ENCODE measurements at regions not wholly inside any gene's neighbourhood (a gene's known extent, or its start where the extent isn't known, plus 50 kb on each side); places are given as distances from the start of the nearest gene placed in this dataset.

- H3K4me1 ChIP-seq (ENCODE audit: insufficient read depth, low read length) = peaks cover 19% of the 10 kb centered on the region
- peak overlapping the region; percentile 4 for H3K4me2 ChIP-seq (ENCODE audit: insufficient read depth, low read length)
- no peaks in the 10 kb centered on the region for H3K27me3 ChIP-seq (ENCODE audit: insufficient read depth, low read length)
- H3K79me2 ChIP-seq (ENCODE audit: insufficient read depth, low read length) = no peaks in the 10 kb centered on the region
- H3K9me3 ChIP-seq (ENCODE audit: low read depth, low read length) = peaks cover 3% of the 10 kb centered on the region
- H4K20me1 ChIP-seq (ENCODE audit: insufficient read depth, low read length) = no peaks in the 10 kb centered on the region
- H3K36me3 ChIP-seq (ENCODE audit: insufficient read depth, low read length) = no peaks in the 10 kb centered on the region
- DNase-seq (ENCODE audit: insufficient read length, low spot score, missing footprints) = no peak
- TF ChIP-seq CTCF (IDR thresholded peaks at IDR 0.05; ENCODE audit: extremely low read depth, low read depth, low read length) = no peak
- H3K27ac ChIP-seq (ENCODE audit: low read depth, low read length) = peak overlapping the region; percentile 33
- H3K4me3 ChIP-seq (ENCODE audit: insufficient read depth, low read length) = no peak overlapping the region
- no peak overlapping the region for H2AFZ ChIP-seq (ENCODE audit: low read length)
Observed at GRCh38 chr3:194536871-194537637, 50.3 kb upstream of the ATP13A3 start.

All from osteoblast (primary cell).